Right renal cortex interstitium (tissue), 3 donors: ENCODE measurements at regions not wholly inside any gene's neighbourhood (a gene's known extent, or its start where the extent isn't known, plus 50 kb on each side); places are given as distances from the start of the nearest gene placed in this dataset.

Experiments used
- DNase-seq, 3 donors: peaks; one replicate each; pipeline ENCODE4 v3.0.0-alpha.2; 2013; ENCODE audit warnings: low read depth in 3 of 3, low spot score in 2 of 3

DNA sequence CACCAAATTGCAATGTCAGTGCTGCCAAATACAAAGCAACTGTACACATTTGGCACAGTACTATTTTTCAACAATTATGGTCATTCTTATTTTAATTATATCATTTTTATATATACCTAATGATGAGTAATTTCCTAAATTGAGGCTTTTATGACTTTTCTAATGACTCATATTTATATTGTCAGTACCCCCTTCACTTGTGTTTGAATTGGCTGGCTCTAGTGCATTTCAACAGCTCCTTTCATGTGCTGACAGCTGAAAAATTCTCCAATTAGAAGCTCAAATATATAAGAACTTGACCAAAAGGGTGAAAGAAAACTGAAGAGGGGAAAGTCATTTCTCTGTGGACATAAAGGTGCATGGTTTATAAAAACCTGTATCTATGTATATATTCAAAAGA lies 263.3 kb downstream of the SLITRK1 start:
- no peak for DNase-seq

DNA sequence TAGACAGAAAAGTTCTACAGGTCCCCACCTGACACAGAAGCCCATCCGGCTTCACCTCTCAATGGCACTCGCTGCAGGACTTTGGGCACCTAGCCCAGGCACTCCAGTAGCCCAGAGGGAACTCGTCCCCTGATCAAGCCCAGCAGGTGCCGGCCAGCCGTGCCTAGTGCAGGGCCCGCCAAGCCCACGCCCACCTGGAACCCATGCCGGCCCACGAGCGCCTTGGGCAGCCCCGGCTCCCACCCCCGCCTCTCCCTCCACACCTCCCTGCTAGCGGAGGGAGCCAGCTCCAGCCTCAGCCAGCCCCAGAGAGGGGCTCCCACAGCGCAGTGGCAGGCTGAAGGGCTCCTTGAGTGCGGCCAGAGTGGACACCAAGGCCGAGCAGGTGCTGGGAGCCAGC lies 268.8 kb downstream of the SLITRK1 start:
- DNase-seq = no peak

DNA sequence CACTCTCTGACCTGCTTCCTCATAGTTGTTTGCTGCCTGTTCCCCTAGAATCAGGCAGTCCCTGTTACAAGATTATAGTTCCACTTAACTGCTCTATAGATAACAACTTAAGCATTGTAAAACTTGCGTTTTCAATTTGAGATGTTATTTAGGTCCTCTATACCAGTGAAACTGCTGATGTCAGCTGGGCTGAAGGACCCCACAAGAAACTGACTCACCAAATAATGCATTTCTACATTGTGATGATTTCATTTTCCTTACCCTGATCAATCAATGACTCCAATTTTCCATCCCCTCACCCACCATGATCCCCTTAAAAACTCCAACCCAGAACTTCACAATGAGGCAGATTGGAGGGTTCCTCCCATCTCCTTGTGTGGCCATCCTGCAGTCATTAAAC lies 280.7 kb downstream of the SLITRK1 start:
- DNase-seq = no peak

DNA sequence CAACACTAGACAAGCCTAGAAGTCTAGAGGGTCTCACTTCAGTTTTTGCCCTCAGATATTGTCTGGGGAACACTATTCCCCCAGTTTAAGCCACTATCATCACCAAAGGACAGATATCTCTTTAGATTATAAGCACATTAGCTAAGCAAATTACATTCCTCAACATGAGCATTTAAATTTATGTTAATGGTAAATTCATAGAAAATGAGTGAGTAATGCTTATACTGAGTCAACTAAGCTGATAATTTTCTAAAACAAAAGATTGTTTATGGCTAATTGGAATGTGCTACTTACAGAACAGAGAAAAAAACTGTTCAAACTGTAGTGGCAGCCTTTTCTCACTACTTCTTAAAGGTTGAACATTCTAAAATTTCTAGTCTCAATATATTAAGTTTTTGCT lies 290.2 kb downstream of the SLITRK1 start:
- no peak for DNase-seq

DNA sequence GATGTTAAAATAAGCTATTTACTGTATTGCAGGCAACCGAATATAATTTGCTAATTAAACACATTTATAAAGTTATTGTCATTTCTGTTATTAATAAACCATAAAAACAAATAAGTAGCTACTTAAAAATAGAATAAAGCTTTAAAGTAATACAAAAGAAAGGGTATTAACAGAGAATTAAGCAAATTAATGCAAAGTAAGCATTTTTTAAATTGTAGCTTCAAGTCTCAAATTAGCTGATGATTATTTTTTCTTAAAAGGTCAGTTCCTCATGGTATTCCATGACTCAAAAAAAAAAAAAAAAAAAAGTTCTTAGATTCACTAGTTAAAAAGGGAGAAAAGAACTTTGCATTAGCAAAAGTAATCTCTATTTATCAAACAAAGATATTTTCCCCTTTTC lies 292.5 kb downstream of the SLITRK1 start:
- DNase-seq = no peak

DNA sequence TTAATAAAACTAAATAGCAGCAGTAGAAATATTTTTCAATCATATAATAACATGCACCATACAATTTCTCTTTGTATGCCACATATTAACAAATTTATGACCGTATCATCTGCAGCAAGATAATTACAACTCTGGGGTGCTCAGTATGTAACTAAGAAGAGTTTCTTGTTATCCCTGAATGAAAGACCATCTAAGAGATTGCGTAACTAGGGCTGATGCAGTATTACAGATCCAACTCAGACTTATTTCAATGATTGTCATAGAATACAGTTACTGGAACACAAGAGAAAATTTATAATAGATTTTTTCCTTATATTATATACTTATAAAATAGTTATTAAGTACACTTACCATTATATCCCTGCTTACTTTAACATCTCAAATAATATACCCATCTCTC lies 305.1 kb downstream of the SLITRK1 start:
- DNase-seq = no peak

DNA sequence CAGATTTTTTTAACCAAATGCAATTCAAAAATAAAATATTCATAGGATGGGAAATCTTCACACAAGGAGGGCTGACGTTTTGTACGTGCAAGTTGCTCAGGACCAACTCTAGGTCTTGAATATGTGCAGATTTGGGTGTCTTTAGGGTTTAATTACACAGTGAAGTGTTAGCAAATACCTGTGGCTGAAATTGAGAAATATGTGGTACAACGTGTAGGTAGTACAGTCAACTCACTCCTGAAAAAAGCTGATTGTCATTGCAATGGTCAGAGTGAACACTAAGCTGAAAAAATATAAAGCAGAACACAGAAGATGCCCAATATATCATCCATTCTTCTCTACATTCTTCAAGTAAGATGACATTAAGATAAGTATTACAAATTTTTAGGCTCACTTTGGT lies 314.3 kb downstream of the SLITRK1 start:
- DNase-seq = no peak

DNA sequence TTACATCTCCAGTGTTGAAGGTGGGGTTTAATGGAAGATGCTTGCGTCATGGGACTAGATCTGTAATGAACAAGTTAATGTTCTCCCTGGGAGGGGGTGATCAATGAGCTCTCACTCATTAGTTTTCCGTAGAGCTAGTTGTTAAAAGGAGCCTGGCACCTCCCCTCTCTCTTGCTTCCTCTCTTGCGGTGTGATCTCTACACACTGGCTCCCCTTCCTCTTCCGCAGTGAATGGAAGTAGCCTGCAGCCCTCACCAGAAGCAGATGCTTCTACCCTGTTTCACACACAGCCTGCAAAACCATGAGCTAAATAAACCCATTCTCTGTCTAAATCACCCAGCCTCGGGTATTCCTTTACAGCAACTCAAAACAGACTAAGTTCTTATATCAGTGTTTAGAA lies 318.8 kb downstream of the SLITRK1 start:
- no peak for DNase-seq

DNA sequence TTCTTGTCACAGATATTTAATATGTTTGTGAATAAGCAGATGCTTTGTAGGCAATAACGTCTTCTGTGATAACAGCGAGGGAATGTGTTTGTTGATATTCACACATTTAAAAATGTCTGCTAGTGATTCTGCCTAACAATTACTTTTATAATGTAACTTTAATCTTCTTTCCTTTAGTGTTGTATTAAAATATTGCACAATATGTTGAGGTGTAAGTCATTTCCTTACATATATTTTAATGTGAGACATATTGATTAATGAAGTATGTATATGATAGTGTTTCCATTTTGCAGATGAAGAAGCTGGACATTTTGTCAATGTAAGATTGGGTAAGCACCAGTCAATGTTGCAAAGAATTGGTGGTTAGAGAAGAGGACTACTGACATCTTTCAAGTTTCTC lies 324.4 kb downstream of the SLITRK1 start:
- DNase-seq = no peak

DNA sequence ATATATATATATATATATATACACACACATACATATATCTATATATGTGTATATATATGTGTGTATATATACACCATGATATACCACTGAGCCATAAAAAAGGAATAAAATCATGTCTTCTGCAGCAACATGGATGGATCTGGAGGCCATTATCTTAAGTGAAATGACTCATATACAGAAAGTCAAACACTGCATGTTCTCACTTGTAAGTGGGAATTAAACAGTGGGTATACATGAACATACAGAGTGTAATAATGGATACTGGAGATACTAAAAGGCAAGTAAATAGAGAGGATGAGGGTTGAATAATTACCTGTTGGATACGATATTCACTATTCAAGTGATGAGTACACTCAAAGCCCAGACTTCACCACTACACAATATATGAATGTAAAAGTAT lies 332.6 kb downstream of the SLITRK1 start:
- no peak for DNase-seq

DNA sequence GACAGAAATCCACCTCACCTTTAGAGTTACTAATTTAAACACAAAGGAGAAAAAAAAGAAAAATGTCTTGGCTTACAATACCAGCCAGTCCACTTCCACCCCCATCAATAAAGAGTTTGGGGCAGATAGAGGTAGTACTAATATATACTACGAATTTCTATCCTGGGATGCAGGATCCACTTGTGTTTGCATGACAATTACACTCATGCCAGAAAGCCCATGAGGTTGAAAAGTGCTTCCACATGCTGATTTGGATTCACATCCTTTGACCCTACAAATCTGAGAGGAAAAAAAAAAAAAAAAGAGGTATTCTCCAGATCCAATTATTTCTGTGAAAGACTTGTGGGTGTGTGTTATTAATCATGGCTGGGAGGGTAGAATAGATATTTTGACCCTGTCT lies 335.2 kb downstream of the SLITRK1 start:
- no peak for DNase-seq

DNA sequence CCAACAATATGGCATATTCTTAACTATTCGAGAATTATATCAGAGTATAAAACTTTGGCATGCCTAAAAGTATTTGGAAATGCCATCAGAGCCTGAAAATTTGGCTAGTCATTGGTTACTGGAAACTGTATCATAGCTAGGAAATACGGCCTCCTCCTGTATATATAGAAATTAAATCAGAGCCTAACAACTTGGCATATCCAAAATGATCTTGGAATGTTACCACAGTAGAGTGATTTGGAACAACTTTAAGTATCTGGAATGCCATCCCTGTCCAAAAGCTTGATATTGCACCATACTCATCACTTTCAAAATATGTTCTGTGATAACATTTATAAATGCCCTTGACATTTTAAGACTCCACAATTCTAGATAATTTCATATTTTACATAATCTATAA lies 335.8 kb downstream of the SLITRK1 start:
- no peak for DNase-seq

DNA sequence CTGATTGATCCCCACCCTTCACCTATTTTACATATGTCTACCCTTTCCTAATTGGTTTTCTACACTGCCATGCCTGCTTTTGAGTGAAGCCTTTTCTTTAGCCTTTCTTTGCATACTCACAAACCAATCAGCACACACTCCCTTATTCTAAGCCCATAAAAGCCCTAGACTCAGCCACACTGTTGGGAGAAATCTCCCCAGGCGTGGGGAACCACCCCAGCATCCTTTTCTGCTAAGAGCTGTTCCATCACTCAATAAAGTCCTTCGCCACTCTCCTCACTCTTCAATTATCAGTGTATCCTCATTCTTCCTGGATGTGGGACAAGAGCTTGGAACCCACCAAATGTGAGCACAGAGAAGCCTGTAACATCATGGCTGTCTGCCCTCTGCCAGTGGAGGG lies 343.6 kb downstream of the SLITRK1 start:
- no peak for DNase-seq

DNA sequence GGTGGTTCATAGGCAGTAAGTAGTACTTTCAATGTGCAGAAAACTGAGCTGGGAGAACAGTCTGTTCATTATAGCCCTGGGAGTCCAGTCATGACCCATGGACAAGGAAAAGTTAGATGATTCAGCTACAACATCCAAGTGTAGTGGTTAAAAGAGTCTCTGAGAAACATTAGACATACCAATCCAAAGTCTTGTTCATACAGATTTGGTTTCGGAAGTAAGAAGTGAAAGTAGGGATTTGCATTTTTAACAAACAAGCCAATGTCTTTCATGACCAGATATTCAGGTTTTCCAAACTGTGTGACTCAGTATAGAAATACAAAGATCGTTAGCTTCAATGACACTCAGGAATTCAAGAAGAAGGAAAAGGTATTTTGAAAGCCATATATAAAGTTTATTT lies 345.3 kb downstream of the SLITRK1 start:
- DNase-seq = no peak

DNA sequence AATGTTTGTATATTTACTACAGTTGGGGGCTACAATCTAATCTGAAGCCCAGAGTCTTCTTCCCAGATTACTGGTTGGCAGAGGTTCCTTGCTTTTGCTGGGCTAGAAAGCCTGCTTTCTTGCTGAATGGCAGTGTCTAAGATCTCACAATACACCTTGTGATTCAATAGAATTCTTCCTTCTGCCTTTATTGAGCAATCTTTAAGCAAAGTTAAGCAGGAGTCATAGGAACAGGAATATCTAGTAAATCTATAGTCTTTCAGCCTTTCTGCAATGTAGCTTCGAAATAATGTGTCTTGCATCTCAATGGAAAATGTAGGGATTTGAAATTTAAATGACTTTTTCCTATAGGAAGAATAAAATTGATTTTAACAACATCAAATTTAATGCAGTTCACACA lies 346.1 kb downstream of the SLITRK1 start:
- DNase-seq = no peak

DNA sequence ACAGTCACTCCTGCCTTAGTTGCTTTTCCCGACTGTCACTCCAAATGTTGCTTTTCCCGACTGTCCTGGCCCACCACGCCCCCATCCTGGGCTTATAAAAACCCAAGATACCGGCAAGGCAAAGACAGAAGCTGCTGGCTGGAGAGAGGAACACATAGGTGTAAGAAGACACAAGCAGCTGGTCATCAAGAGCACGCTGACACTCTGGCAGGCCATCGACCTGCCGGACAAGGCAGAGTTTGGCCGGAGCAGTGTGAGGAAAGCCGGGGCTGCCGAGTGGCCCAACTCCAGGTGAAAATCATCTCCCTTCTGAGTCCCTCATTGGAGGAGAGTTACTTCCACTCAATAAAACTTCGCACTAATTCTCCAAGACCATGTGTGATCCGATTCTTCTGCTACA lies 349.5 kb downstream of the SLITRK1 start:
- no peak for DNase-seq

DNA sequence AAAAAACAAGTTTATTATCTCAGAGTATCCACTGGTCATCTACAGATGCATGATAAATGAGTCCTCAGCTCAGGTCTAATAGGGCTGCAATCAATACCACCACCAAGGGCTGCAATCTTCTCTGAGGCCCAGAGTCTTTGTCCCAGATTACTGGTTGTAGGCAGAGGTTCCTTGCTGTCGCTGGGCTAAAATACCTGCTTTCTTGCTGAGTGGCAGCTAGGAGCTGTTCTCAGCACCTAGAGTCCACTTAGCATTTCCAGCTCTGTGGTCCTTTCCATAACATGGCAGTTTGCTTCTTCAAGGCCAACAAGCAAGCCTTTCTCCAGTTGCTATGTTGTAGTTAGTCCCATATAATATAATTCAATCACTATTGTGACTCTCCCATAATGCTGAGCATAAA lies 351.3 kb downstream of the SLITRK1 start:
- DNase-seq = no peak

DNA sequence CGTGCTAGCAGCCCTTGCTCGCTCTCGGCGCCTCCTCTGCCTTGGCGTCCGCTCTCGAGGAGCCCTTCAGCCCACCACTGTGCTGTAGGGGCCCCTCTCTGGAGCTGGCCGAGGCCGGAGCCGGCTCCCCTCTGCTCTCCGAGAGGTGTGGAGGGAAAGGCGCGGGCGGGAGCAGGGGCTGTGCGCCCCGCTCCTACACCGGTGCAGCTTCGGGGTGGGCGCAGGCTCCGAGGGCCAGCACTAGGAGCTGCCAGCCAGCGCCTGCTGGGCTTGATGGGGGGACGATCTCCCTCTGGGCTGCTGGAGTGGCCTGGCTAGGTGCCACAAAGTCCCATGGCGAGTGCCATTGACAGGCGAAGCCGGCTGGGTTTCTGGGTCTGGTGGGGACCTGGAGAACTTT lies 365.5 kb downstream of the SLITRK1 start:
- DNase-seq = no peak

DNA sequence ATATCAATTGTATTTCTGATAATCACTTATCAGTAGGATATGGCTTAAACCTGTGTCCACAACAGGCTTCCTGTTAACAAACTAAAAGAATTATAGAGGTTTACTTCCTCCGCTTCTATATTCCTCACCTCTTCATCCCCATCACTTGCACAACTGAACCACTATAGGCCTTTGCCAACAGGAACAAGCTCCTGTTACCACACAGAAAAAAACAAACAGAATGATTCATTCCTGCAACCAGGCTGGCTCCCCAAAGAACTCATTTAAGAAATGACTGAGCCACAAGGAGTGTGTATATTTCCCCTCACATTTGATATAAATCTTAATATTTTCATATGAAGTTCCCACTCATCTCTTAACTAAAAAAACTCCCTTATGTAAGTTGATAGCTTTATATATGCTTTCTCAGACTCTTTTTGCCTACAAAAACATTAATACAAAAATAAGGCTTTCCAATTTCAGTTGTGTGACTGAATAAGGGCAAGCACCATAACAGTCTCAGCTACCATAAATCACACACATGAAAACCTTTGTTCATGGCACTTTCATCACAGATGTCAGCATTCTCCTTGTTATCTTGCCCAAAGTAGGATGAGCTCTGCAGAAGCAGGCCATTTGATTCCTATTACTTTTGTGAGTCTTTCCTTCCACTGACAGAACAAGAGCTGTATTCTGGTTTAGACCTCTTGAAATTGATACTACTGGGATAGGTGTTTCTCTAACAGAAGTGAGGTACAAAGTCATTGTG lies 366.8 kb downstream of the SLITRK1 start:
- DNase-seq = no peak

DNA sequence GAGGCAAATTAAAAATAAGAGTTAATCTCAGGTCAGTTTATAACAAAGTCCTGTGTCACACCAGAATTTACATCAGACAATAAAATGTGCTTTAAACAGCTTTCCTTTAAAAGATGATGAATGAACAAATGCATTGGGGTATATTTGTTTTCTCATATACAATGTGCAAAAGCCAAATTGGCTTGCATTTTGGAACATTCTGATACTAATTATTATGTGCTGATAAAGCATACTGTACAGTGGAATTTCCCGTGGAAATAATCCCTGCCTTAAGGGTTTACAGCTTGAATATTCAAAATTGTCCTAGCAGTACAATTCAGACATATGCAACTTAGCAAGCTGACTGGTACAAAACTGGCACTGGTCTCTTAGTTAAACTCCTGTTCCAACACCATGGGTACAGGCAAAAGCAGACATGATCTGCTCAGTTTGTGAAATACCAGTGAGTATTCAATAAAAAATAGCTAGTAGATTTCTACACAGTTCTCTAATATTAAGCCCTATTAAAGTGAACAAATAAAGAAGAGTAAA lies 373.4 kb downstream of the SLITRK1 start:
- no peak for DNase-seq

DNA sequence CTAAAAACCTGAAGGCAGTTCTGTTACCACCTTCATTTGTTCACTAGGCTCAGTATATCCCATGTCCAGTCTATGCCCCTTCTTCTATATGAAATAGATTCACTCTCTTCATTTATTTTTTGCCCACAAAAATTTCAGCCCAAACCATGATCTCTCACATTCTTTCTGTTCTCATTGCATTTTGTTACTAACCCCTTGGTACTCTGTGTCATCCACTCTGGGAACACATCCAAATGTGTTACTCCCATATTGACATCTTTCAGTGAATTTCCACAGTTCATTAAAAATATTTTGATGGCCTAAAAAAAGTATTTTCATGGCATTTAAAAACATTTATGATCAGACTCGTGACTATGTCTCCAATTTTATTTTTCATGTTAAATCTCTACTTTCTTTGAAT lies 378.9 kb downstream of the SLITRK1 start:
- DNase-seq = no peak

DNA sequence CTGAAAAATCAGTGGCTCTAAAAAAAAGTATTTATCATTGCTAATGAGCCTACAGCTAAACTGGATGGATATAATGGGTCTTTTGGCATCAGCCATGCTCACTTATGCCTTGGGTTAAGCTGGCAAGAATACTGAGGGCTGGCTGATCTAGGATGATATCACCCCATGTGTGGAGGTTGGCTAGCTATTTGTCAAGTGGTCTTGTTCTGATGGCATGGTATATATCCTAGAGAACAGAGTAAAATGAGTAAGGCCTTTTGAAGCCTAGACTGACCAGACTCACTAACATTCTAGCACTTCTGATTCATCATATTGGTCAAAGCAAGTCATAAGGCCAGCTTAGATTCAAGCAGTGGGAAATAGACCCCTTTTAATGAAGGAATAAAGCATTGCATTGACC lies 383.0 kb downstream of the SLITRK1 start:
- DNase-seq = no peak
